ENCODE measurements at regions not wholly inside any gene's neighbourhood (a gene's known extent, or its start where the extent isn't known, plus 50 kb on each side); places are given as distances from the start of the nearest gene placed in this dataset.

DNA sequence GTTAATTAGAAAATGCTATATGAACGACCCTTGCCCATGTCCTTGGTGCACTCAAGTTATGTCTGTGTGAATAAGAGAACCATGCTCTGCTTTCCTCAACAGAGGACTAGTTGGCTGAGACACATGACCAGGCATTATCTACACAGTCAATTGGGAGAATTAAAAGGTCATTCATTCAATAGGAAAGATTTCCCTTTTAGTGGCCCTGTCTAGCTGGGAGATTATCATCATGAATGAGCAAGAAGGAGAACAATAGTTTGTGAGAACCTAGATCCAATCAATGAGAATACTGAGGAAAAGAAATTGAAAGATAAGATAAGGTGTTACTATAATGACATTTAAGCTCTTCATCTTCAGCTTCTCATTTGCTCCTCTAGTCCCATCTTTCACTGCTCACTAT lies 1033.4 kb upstream of the LCORL start:
- Histone ChIP-seq H3K4me3 (ENCODE audit: low read depth in 2 of 2, low read length in 1 of 2) (no peak overlapping the region), H3K4me1 (ENCODE audit: control insufficient read depth in 1 of 2, insufficient read depth in 2 of 2, low read depth in 1 of 2, low read length in 1 of 2) (no peaks in the 10 kb centered on the region), H3F3A (replicated peaks; ENCODE audit: insufficient read depth) (no peaks in the 10 kb centered on the region), H3K27me3 (ENCODE audit: insufficient read depth) (no peaks in the 10 kb centered on the region), H3K36me3 (replicated peaks in 1 of 2; ENCODE audit: control insufficient read depth in 1 of 2, insufficient read depth in 2 of 2, low read length in 1 of 2) (no peaks in the 10 kb centered on the region), H2AFZ (ENCODE audit: low read depth) (no peak overlapping the region), H3K79me2 (ENCODE audit: insufficient read depth) (no peaks in the 10 kb centered on the region), H3K4me2 (no peak overlapping the region), H4K20me1 (ENCODE audit: insufficient read depth) (no peaks in the 10 kb centered on the region), H3K27ac (ENCODE audit: low read depth in 2 of 2, low read length in 1 of 2) (no peak overlapping the region), H3K9me2 (no peaks in the 10 kb centered on the region), H3K9me3 (no peaks in the 10 kb centered on the region), H3K9ac (no peak overlapping the region)
- no peak for DNase-seq
- 0% methylated on average over 1 of the region's 1 CpG for WGBS (ENCODE audit: low lambda C conversion rate)
- POLR2A ChIA-PET, result no interaction called here
- TF ChIP-seq MXI1 (IDR thresholded peaks at IDR 0.05; ENCODE audit: low read depth, low read length) (no peak), REST (IDR thresholded peaks at IDR 0.05; ENCODE audit: low read depth, low read length) (no peak), TEAD4 (IDR thresholded peaks at IDR 0.05; ENCODE audit: borderline replicate concordance, insufficient read depth) (no peak), NFIC (IDR thresholded peaks at IDR 0.05; ENCODE audit: borderline replicate concordance) (no peak), YY1 (IDR thresholded peaks at IDR 0.05; ENCODE audit: low read depth) (no peak), SIN3A (IDR thresholded peaks at IDR 0.05; ENCODE audit: borderline replicate concordance, low read depth, low read length) (no peak), ELF1 (IDR thresholded peaks at IDR 0.05) (no peak), SMC3 (IDR thresholded peaks at IDR 0.05; ENCODE audit: low read depth, low read length) (no peak), TAF1 (IDR thresholded peaks at IDR 0.05; ENCODE audit: borderline replicate concordance, low read depth, low read length) (no peak), RAD21 (IDR thresholded peaks at IDR 0.05; ENCODE audit: low read length) (no peak), RCOR1 (IDR thresholded peaks at IDR 0.05; ENCODE audit: low read length) (no peak), EZH2phosphoT487 (IDR thresholded peaks at IDR 0.05; ENCODE audit: borderline replicate concordance, low read depth) (no peak), USF2 (IDR thresholded peaks at IDR 0.05; ENCODE audit: borderline replicate concordance, low read depth, low read length) (no peak), TCF12 (IDR thresholded peaks at IDR 0.05) (no peak)
- TF ChIP-seq, protein P1, sequence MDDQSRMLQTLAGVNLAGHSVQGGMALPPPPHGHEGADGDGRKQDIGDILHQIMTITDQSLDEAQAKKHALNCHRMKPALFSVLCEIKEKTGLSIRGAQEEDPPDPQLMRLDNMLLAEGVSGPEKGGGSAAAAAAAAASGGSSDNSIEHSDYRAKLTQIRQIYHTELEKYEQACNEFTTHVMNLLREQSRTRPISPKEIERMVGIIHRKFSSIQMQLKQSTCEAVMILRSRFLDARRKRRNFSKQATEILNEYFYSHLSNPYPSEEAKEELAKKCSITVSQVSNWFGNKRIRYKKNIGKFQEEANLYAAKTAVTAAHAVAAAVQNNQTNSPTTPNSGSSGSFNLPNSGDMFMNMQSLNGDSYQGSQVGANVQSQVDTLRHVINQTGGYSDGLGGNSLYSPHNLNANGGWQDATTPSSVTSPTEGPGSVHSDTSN (IDR thresholded peaks at IDR 0.05), result no peak
- CTCF ChIA-PET, result no interaction called here

Data from SK-N-SH (cell line).